K562 (cell line): ENCODE measurements at regions not wholly inside any gene's neighbourhood (a gene's known extent, or its start where the extent isn't known, plus 50 kb on each side); places are given as distances from the start of the nearest gene placed in this dataset.

Experiments
- ATAC-seq: fragments of 200-7000 bp; cut with Tn5 transposase; 3 replicates; pipeline ENCODE4 v1.9.1; 2020; ENCODE audit warnings: moderate library complexity
- BruUV-seq: library from RNA; stranded (reverse); fragments of 400-500 nt; replicated peaks from 2 replicates; lab custom pipeline; 2021; lab: Mats Ljungman, UMichigan
- CTCF ChIA-PET: fragments of 300-600 bp; formaldehyde crosslinking; extraction: SDS; loops from one replicate; lab custom pipeline; 2021; ENCODE audit warnings: low intra/inter-chr PET ratio; lab: Yijun Ruan, JAX
- POLR2A ChIA-PET: fragments of 300-600, 350-650 bp; sonication (Branson Sonifier 250); formaldehyde crosslinking; extraction: SDS; loops from one replicate; lab custom pipeline; 2021; ENCODE audit warnings: antibody characterized with exemption, inconsistent platforms; lab: Yijun Ruan, JAX
- DNase-seq, 4 experiments: peaks; one replicate each; pipeline versions ENCODE4 v3.0.0 to v3.0.0-alpha.2; 2011 to 2018; ENCODE audit warnings: low spot score in 3 of 4, mixed read lengths in 3 of 4; ENCODE audit errors: extremely low read depth in 1 of 4
- FAIRE-seq: peaks from 2 replicates; lab custom pipeline; 2011; peaks lifted over from hg19 to GRCh38; lab: Jason Lieb, UNC
- H2AFZ ChIP-seq: 2 replicates; pipeline ENCODE4 v1.6.0; 2011; ENCODE audit warnings: low read depth, low read length, control low read depth, inconsistent platforms
- H3K27ac ChIP-seq: fragments of 200-600 bp; 3 replicates; pipeline ENCODE4 v1.8.0; 2011; ENCODE audit warnings: low read depth, mild to moderate bottlenecking, control low read depth, inconsistent platforms, low read length, moderate library complexity, mixed read lengths; ENCODE audit errors: extremely low read depth
- H3K27me3 ChIP-seq, 2 experiments: fragments of 300-600 bp in 1 of 2; 2 replicates in 1 of 2; 3 replicates in 1 of 2; pipeline versions ENCODE4 v1.6.0 to v1.8.0; 2011; ENCODE audit warnings: inconsistent platforms in 2 of 2, low read length in 2 of 2, mild to moderate bottlenecking in 1 of 2, mixed read lengths in 1 of 2, moderate library complexity in 1 of 2; ENCODE audit not compliant: control insufficient read depth in 2 of 2, insufficient read depth in 2 of 2
- H3K36me3 ChIP-seq: fragments of 300-600 bp; 3 replicates; pipeline ENCODE4 v1.8.0; 2011; ENCODE audit warnings: mild to moderate bottlenecking, low read length, inconsistent platforms; ENCODE audit not compliant: control insufficient read depth, insufficient read depth
- H3K4me1 ChIP-seq, 2 experiments: fragments of 200-600 bp in 1 of 2; replicated peaks in 1 of 2; 2 replicates in 1 of 2; 3 replicates in 1 of 2; pipeline versions ENCODE4 v1.5.1 to v1.8.0; 2011; ENCODE audit warnings: inconsistent platforms in 2 of 2, low read length in 2 of 2, mild to moderate bottlenecking in 1 of 2, mixed read lengths in 1 of 2, moderate library complexity in 1 of 2; ENCODE audit not compliant: control insufficient read depth in 2 of 2, insufficient read depth in 2 of 2
- H3K4me2 ChIP-seq: 2 replicates; pipeline ENCODE4 v1.6.1; 2011; ENCODE audit warnings: low read length, control low read depth, inconsistent platforms, mixed read lengths; ENCODE audit not compliant: insufficient read depth
- H3K4me3 ChIP-seq: fragments of 200-600 bp; sonication (generic), shearing (Covaris generic); 2 replicates; pipeline ENCODE4 v1.5.1; 2016; ENCODE audit warnings: control low read depth, inconsistent platforms
- H3K79me2 ChIP-seq: fragments of 200-600 bp; 3 replicates; pipeline ENCODE4 v1.8.0; 2011; ENCODE audit warnings: low read length, inconsistent platforms; ENCODE audit not compliant: control insufficient read depth, insufficient read depth
- H3K9ac ChIP-seq, 2 experiments: 2 replicates each; pipeline versions ENCODE4 v1.6.0 to v1.6.1; 2011; ENCODE audit warnings: low read depth in 2 of 2, low read length in 2 of 2, control low read depth in 1 of 2, inconsistent platforms in 1 of 2, mild to moderate bottlenecking in 1 of 2, mixed read lengths in 1 of 2; ENCODE audit not compliant: insufficient read depth in 1 of 2
- H3K9me1 ChIP-seq: one replicate; pipeline ENCODE4 v1.6.0; 2011; ENCODE audit warnings: inconsistent platforms, mild to moderate bottlenecking, low read length, moderate library complexity; ENCODE audit not compliant: control insufficient read depth, insufficient read depth
- H3K9me3 ChIP-seq: replicated peaks from 2 replicates; pipeline ENCODE4 v1.5.1; 2011; ENCODE audit warnings: low read depth, low read length, inconsistent platforms; ENCODE audit not compliant: control insufficient read depth, insufficient read depth
- H4K20me1 ChIP-seq: replicated peaks from 2 replicates; pipeline ENCODE4 v1.6.1; 2011; ENCODE audit warnings: low read length, inconsistent platforms, mixed read lengths; ENCODE audit not compliant: control insufficient read depth, insufficient read depth
- ARID1B ChIP-seq: fragments of 450-650 bp; IDR thresholded peaks from 2 replicates; pipeline ENCODE4 v1.6.1; 2016; ENCODE audit warnings: antibody characterized with exemption, mild to moderate bottlenecking, inconsistent platforms
- ASH1L ChIP-seq: fragments of 450-650 bp; IDR thresholded peaks from 2 replicates; pipeline ENCODE4 v1.6.1; 2018; ENCODE audit warnings: borderline replicate concordance, mild to moderate bottlenecking, low read depth; ENCODE audit not compliant: partially characterized antibody
- CHD4 ChIP-seq: fragments of 200-600 bp; sonication (generic); IDR thresholded peaks from 3 replicates; pipeline ENCODE4 v1.6.1; 2012; ENCODE audit warnings: low read depth, mild to moderate bottlenecking, mixed read lengths, low read length, inconsistent platforms; ENCODE audit not compliant: insufficient read depth, insufficient replicate concordance, poor library complexity, severe bottlenecking
- CTBP1 ChIP-seq: fragments of 450-650 bp; IDR thresholded peaks from 2 replicates; pipeline ENCODE4 v1.6.1; 2016; ENCODE audit warnings: borderline replicate concordance
- E2F5 ChIP-seq: sonication (generic); formaldehyde crosslinking; IDR thresholded peaks from 2 replicates; pipeline ENCODE4 v1.8.0; 2022; ENCODE audit warnings: mild to moderate bottlenecking, missing genetic modification reagents
- ETS2 ChIP-seq: IDR thresholded peaks from 2 replicates; pipeline ENCODE4 v1.6.1; 2016; ENCODE audit warnings: borderline replicate concordance, missing genetic modification characterization, mild to moderate bottlenecking, moderate library complexity, missing compliant biosample characterization; ENCODE audit not compliant: poor library complexity, severe bottlenecking
- GTF2B ChIP-seq: IDR thresholded peaks from 2 replicates; pipeline ENCODE4 v1.6.1; 2011; ENCODE audit not compliant: insufficient read length; ENCODE audit errors: extremely low read depth
- GTF2F1 ChIP-seq: IDR thresholded peaks from 2 replicates; pipeline ENCODE4 v1.6.1; 2011; ENCODE audit warnings: low read depth, low read length, improper control_type of control experiment
- JUNB ChIP-seq: fragments of 450-650 bp; formaldehyde crosslinking; conservative IDR thresholded peaks from 2 replicates; pipeline ENCODE4 v1.4.0; 2020; ENCODE audit warnings: mild to moderate bottlenecking
- KLF16 ChIP-seq: IDR thresholded peaks from 2 replicates; pipeline ENCODE4 v1.6.1; 2016; ENCODE audit warnings: antibody characterized with exemption
- MAFG ChIP-seq: fragments of 450-650 bp; conservative IDR thresholded peaks from 2 replicates; pipeline ENCODE4 v1.6.1; 2016; ENCODE audit warnings: missing genetic modification characterization, missing compliant biosample characterization
- MEIS2 ChIP-seq: fragments of 450-650 bp; IDR thresholded peaks from 2 replicates; pipeline ENCODE4 v1.6.1; 2014; ENCODE audit warnings: mild to moderate bottlenecking; ENCODE audit not compliant: partially characterized antibody
- PML ChIP-seq: IDR thresholded peaks from 2 replicates; pipeline ENCODE4 v1.6.1; 2012; ENCODE audit warnings: low read length, inconsistent platforms
- TBP ChIP-seq: optimal IDR thresholded peaks from 2 replicates; pipeline ENCODE3; 2011; ENCODE audit warnings: low read depth, low read length, improper control_type of control experiment
- TEAD4 ChIP-seq, 2 experiments: sonication (generic) in 1 of 2; formaldehyde crosslinking in 1 of 2; IDR thresholded peaks; 2 replicates each; pipeline versions ENCODE4 v1.6.1 to v1.8.0; 2012 to 2022; ENCODE audit warnings: borderline replicate concordance in 1 of 2, inconsistent platforms in 1 of 2, low read length in 1 of 2, mild to moderate bottlenecking in 1 of 2, missing genetic modification reagents in 1 of 2
- THRAP3 ChIP-seq: fragments of 450-650 bp; IDR thresholded peaks from 2 replicates; pipeline ENCODE4 v1.6.1; 2016; ENCODE audit warnings: mild to moderate bottlenecking, inconsistent platforms, borderline replicate concordance
- U2AF1 ChIP-seq: fragments of 200-400 bp; formaldehyde crosslinking; optimal IDR thresholded peaks from 2 replicates; pipeline ENCODE3; 2017; ENCODE audit warnings: mild to moderate bottlenecking, low read depth, low read length, moderate library complexity
- ZBED1 ChIP-seq: IDR thresholded peaks from 2 replicates; pipeline ENCODE4 v1.6.1; 2014
- ZNF274 ChIP-seq: IDR thresholded peaks from 2 replicates; pipeline ENCODE4 v1.6.1; 2011; ENCODE audit warnings: low read depth, mild to moderate bottlenecking, low read length, moderate library complexity, borderline replicate concordance
- ZNF668 ChIP-seq: fragments of 250-450 bp; sonication (Bioruptor Pico); IDR thresholded peaks from 2 replicates; pipeline ENCODE4 v1.8.0; 2022; ENCODE audit warnings: mild to moderate bottlenecking, inconsistent platforms
- WGBS: fragments of 100-300 bp; shearing (Covaris generic); methylation state at CpG from one replicate; pipeline ENCODE4 v1.1.6; 2016; ENCODE audit warnings: low coverage, mixed read lengths; ENCODE audit not compliant: insufficient coverage; ENCODE audit errors: missing lambda C conversion rate; 5-methylcytosine and 5-hydroxymethylcytosine counted together
- in situ Hi-C: fragments of 300-500 bp; cut with MboI; formaldehyde crosslinking; loops from 4 replicates; pipeline ENCODE4 v1.15.0; 2018; ENCODE audit warnings: inconsistent platforms, mixed read lengths
- intact Hi-C: fragments of 100-400 bp; cut with micrococcal nuclease; formaldehyde crosslinking; loops from 2 replicates; pipeline ENCODE4 v1.14.2; 2022

- no peak for FAIRE-seq
- intact Hi-C loops (no loop called here), in situ Hi-C loops (no loop called here)
- TF ChIP-seq TEAD4 (IDR thresholded peaks at IDR 0.05; ENCODE audit: low read length) (no peak), TEAD4 (CRISPR knock-in tag; IDR thresholded peaks at IDR 0.05; ENCODE audit: borderline replicate concordance) (no peak), JUNB (CRISPR knock-in tag) (no peak), ZNF274 (no peak), PML (no peak), GTF2B (no peak), E2F5 (CRISPR knock-in tag) (no peak), U2AF1 (no peak), ASH1L (no peak), ZBED1 (no peak), KLF16 (no peak), MEIS2 (no peak), TBP (no peak), CTBP1 (no peak), ARID1B (no peak), ETS2 (no peak), MAFG (tag) (no peak), THRAP3 (no peak), GTF2F1 (no peak), CHD4 (no peak), ZNF668 (CRISPR knock-in tag) (no peak)
- H3K4me3 ChIP-seq, result no peak overlapping the region
- no peaks in the 10 kb centered on the region for H4K20me1 ChIP-seq
- H2AFZ ChIP-seq, result no peak overlapping the region
- 10% methylated on average over 6 of the region's 6 CpGs for WGBS
- POLR2A ChIA-PET, result interaction anchor here (0.7 kb wide), 1 partner anchor 142 kb away, joined by 3 read pairs; no protein-coding TSS in a partner anchor
- CTCF ChIA-PET, result no interaction called here
- no peak overlapping the region for H3K27ac ChIP-seq
- no TSS peak for BruUV-seq
- H3K9me3 ChIP-seq, result no peaks in the 10 kb centered on the region
- no peaks in the 10 kb centered on the region; a peak in 2 of 5 replicates for H3K4me1 ChIP-seq
- H3K36me3 ChIP-seq, result no peaks in the 10 kb centered on the region
- no peak overlapping the region for H3K9ac ChIP-seq
- H3K9me1 ChIP-seq, result no peaks in the 10 kb centered on the region
- H3K27me3 ChIP-seq, result no peaks in the 10 kb centered on the region
- H3K4me2 ChIP-seq, result no peak overlapping the region
- H3K79me2 ChIP-seq, result no peaks in the 10 kb centered on the region
- no peak for ATAC-seq
- DNase-seq, result no peak
Observed at GRCh38 chr3:31075876-31076275, 181.4 kb upstream of the GADL1 start.
